HEK293 (cell line): ENCODE measurements at regions not wholly inside any gene's neighbourhood (a gene's known extent, or its start where the extent isn't known, plus 50 kb on each side); places are given as distances from the start of the nearest gene placed in this dataset.

Experiments used
- CTCF ChIA-PET: fragments of 350-600 bp; formaldehyde crosslinking; extraction: SDS; loops from one replicate; lab custom pipeline; 2021; ENCODE audit warnings: antibody characterized with exemption; lab: Yijun Ruan, JAX
- POLR2A ChIA-PET: fragments of 300-600 bp; formaldehyde crosslinking; extraction: SDS; loops from one replicate; lab custom pipeline; 2020; ENCODE audit warnings: antibody characterized with exemption, inconsistent platforms; lab: Yijun Ruan, JAX
- H3K27ac ChIP-seq: fragments of 200-500 bp; sonication (Bioruptor generic); 2 replicates; pipeline ENCODE4 v1.5.1; 2014; ENCODE audit warnings: low read depth, low read length, control low read depth, inconsistent platforms; ENCODE audit errors: extremely low read depth
- H3K36me3 ChIP-seq, 2 experiments: fragments of 200-500 bp in 1 of 2; sonication (Bioruptor generic) in 1 of 2; 1 replicate in 1 of 2; 2 replicates in 1 of 2; pipeline ENCODE4 v1.5.1; 2014 to 2017; ENCODE audit warnings: inconsistent platforms in 2 of 2, low read length in 2 of 2; ENCODE audit not compliant: control insufficient read depth in 2 of 2, insufficient read depth in 1 of 2
- H3K4me1 ChIP-seq: fragments of 200-500 bp; sonication (Bioruptor generic); 2 replicates; pipeline ENCODE4 v1.5.1; 2014; ENCODE audit warnings: mild to moderate bottlenecking, low read length, inconsistent platforms; ENCODE audit not compliant: control insufficient read depth, insufficient read depth
- H3K4me3 ChIP-seq: 2 replicates; pipeline ENCODE4 v1.5.1; 2011; ENCODE audit warnings: low read depth, mild to moderate bottlenecking, control low read depth, low read length, moderate library complexity
- H3K9me3 ChIP-seq: fragments of 200-500 bp; sonication (Bioruptor generic); 2 replicates; pipeline ENCODE4 v1.5.1; 2014; ENCODE audit warnings: low read depth, low read length, inconsistent platforms; ENCODE audit not compliant: control insufficient read depth, insufficient read depth
- EGR2 ChIP-seq: fragments of 450-650 bp; formaldehyde crosslinking; IDR thresholded peaks from 2 replicates; pipeline ENCODE4 v1.5.1; 2016; ENCODE audit warnings: low read depth, missing biosample characterization, missing genetic modification characterization
- SP2 ChIP-seq: fragments of 450-650 bp; formaldehyde crosslinking; IDR thresholded peaks from 2 replicates; pipeline ENCODE4 v1.5.1; 2016; ENCODE audit warnings: missing biosample characterization, missing genetic modification characterization
- TCF7L2 ChIP-seq: IDR thresholded peaks from 2 replicates; pipeline ENCODE4 v1.6.1; 2011; ENCODE audit warnings: low read depth, mild to moderate bottlenecking, inconsistent platforms, low read length, moderate library complexity, borderline replicate concordance
- ZNF133 ChIP-seq: fragments of 450-650 bp; formaldehyde crosslinking; IDR thresholded peaks from 2 replicates; pipeline ENCODE4 v1.5.1; 2016; ENCODE audit warnings: missing biosample characterization, missing genetic modification characterization
- ZNF2 ChIP-seq: fragments of 450-650 bp; formaldehyde crosslinking; IDR thresholded peaks from 2 replicates; pipeline ENCODE4 v1.5.1; 2016; ENCODE audit warnings: missing biosample characterization, missing genetic modification characterization
- ZNF292 ChIP-seq: fragments of 450-650 bp; formaldehyde crosslinking; IDR thresholded peaks from 2 replicates; pipeline ENCODE4 v1.5.1; 2016; ENCODE audit warnings: low read depth, missing biosample characterization, missing genetic modification characterization, borderline replicate concordance
- ZNF350 ChIP-seq: fragments of 450-650 bp; formaldehyde crosslinking; IDR thresholded peaks from 2 replicates; pipeline ENCODE4 v1.5.0; 2017; ENCODE audit warnings: missing biosample characterization, mild to moderate bottlenecking, missing genetic modification characterization
- ZNF394 ChIP-seq: fragments of 450-650 bp; formaldehyde crosslinking; IDR thresholded peaks from 2 replicates; pipeline ENCODE4 v1.5.1; 2016; ENCODE audit warnings: missing biosample characterization, missing genetic modification characterization, mild to moderate bottlenecking, moderate library complexity, borderline replicate concordance
- ZNF521 ChIP-seq: fragments of 450-650 bp; formaldehyde crosslinking; IDR thresholded peaks from 2 replicates; pipeline ENCODE4 v1.5.1; 2017; ENCODE audit warnings: missing biosample characterization, mild to moderate bottlenecking, missing genetic modification characterization
- ZNF529 ChIP-seq: fragments of 450-650 bp; formaldehyde crosslinking; IDR thresholded peaks from 2 replicates; pipeline ENCODE4 v1.5.1; 2017; ENCODE audit warnings: missing genetic modification characterization, missing biosample characterization; ENCODE audit not compliant: insufficient replicate concordance
- ZNF549 ChIP-seq: fragments of 450-650 bp; IDR thresholded peaks from 2 replicates; pipeline ENCODE4 v1.5.1; 2018; ENCODE audit warnings: missing biosample characterization, missing genetic modification characterization, mild to moderate bottlenecking, inconsistent platforms, moderate library complexity
- ZNF561 ChIP-seq: fragments of 450-650 bp; IDR thresholded peaks from 2 replicates; pipeline ENCODE4 v1.5.1; 2018; ENCODE audit warnings: missing biosample characterization, missing genetic modification characterization, borderline replicate concordance
- ZNF571 ChIP-seq: fragments of 450-650 bp; formaldehyde crosslinking; IDR thresholded peaks from 2 replicates; pipeline ENCODE4 v1.5.0; 2017; ENCODE audit warnings: missing biosample characterization, missing genetic modification characterization
- ZNF677 ChIP-seq: fragments of 450-650 bp; IDR thresholded peaks from 2 replicates; pipeline ENCODE4 v1.5.0; 2018; ENCODE audit warnings: missing biosample characterization, mild to moderate bottlenecking, missing genetic modification characterization, moderate library complexity
- TF ChIP-seq, protein P1 (sequence below): fragments of 450-650 bp; formaldehyde crosslinking; IDR thresholded peaks from 2 replicates; pipeline ENCODE4 v1.5.1; 2016; ENCODE audit warnings: missing biosample characterization, missing genetic modification characterization
- TF ChIP-seq, protein P2 (sequence below): fragments of 450-650 bp; formaldehyde crosslinking; IDR thresholded peaks from 2 replicates; pipeline ENCODE4 v1.5.1; 2016; ENCODE audit warnings: missing biosample characterization, missing genetic modification characterization, low read depth
- TF ChIP-seq, protein P3 (sequence below): fragments of 450-650 bp; formaldehyde crosslinking; IDR thresholded peaks from 2 replicates; pipeline ENCODE4 v1.5.1; 2016; ENCODE audit warnings: missing biosample characterization, missing genetic modification characterization
- TF ChIP-seq, protein P4 (sequence below): IDR thresholded peaks from 2 replicates; pipeline ENCODE4 v1.6.1; 2011; ENCODE audit warnings: mild to moderate bottlenecking, low read depth, low read length, borderline replicate concordance
- TF ChIP-seq, protein P5 (sequence below): fragments of 450-650 bp; formaldehyde crosslinking; IDR thresholded peaks from 2 replicates; pipeline ENCODE4 v1.5.1; 2016; ENCODE audit warnings: missing biosample characterization, missing genetic modification characterization
- TF ChIP-seq, protein P6 (sequence below): fragments of 450-650 bp; formaldehyde crosslinking; IDR thresholded peaks from 2 replicates; pipeline ENCODE4 v1.5.1; 2016; ENCODE audit warnings: missing biosample characterization, missing genetic modification characterization

DNA sequence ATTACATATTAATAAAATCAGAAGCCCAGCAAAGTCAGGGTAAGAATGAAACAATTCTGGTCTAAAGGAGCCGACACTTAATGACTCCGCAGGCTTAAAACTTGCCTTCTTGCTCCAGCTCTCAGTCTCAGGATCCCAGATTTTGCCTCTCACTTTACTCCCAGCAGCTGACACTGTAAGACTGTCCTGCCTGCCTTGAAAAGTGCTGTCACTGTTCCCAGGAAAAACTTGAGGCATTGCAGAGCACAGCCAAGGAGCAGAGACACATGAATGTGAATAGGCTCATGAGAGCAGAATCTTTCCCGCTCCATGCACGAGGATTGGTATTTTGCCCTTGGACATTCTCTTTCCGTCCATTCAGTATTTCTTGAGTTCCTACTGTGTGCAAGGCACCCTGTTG, 457.6 kb upstream of the ZFHX3 start (continued):
- TF ChIP-seq, protein P1, sequence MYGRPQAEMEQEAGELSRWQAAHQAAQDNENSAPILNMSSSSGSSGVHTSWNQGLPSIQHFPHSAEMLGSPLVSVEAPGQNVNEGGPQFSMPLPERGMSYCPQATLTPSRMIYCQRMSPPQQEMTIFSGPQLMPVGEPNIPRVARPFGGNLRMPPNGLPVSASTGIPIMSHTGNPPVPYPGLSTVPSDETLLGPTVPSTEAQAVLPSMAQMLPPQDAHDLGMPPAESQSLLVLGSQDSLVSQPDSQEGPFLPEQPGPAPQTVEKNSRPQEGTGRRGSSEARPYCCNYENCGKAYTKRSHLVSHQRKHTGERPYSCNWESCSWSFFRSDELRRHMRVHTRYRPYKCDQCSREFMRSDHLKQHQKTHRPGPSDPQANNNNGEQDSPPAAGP (tag by site-specific recombination) = no peak
- TF ChIP-seq ZNF350 (tag by site-specific recombination) = no peak

DNA sequence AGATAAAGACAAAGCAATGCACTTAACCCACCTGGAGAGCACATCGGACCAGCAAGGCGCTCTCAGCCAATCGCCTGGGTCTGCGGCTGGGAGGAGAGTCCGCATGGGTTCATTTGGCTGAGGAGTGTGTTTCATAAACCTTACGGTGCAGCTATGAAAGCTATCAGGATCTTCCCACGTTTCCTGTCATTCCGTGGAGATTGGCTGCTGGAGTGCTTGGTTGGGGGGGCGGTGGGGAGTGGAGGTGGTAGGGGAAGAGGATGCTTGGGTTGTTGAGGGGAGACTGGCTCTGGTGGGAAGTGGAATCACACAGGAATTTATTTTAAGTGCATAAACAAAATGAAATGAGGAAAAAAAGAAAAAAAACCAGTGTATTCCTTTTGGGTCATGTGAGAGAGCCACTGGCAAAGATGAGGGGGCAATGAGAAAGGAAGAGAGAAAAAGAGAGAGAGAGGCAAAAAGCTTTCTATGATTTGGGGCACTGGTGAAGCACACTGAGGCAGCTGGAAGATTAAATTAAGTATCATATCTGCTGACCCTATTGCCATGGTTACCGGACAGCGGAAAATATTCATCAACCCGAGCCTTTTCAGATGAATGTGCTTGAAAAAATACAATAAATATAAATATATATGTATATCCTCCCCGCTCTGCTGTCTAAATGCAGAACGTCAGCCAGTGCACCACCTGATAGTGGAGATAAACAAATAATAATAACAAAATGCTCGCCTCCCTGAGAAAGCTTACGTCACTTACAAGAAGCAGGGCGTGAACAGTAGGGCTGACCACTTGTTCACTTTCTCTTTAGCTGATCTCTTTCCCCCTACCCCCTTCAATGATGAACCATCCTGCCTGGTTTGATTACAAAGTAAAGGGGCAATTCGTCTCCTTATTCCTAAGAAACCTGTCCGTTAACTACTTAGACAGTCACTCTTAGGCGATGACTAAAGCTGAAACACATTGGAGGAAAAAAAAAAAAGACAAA, 457.0 kb upstream of the ZFHX3 start:
- ChIA-PET CTCF (interaction anchor here (0.6 kb wide), 1 partner anchor 770 kb away, joined by 5 read pairs; no protein-coding TSS in a partner anchor), POLR2A (no interaction called here)
- no peak overlapping the region for H3K4me3 ChIP-seq
- H3K27ac ChIP-seq = no peak overlapping the region
- no peaks in the 10 kb centered on the region for H3K36me3 ChIP-seq
- H3K9me3 ChIP-seq = no peaks in the 10 kb centered on the region
- no peaks in the 10 kb centered on the region for H3K4me1 ChIP-seq
- TF ChIP-seq ZNF394 (tag by site-specific recombination) (no peak), ZNF571 (tag by site-specific recombination) (no peak), EGR2 (tag by site-specific recombination) (0 out of 2 replicates have a peak, but pooled peaks have one; percentile 28), ZNF133 (tag by site-specific recombination) (no peak)

DNA sequence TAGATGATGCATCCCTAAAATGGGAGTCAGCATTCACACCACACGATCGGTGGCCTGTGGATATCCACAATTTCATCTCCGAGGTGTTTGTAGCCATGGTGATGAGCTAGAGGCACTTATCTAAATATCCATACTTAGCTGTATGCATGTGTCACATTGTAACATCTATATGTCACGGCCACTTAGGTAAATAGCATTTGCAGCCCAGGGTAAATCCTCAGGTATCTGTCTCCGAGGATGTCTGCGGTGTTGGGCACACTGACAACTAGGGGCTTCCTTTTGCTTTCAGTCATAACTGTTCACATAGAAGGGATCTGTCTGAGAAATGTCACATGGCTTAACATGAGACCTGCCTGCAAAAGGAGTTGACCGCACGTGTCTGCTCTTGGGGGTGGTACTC, 455.2 kb upstream of the ZFHX3 start:
- CTCF ChIA-PET = interaction anchor here (0.6 kb wide), 1 partner anchor 1711 kb away, joined by 3 read pairs; no protein-coding TSS in a partner anchor
- H3K4me1 ChIP-seq = no peaks in the 10 kb centered on the region
- no peaks in the 10 kb centered on the region for H3K36me3 ChIP-seq
- H3K4me3 ChIP-seq = no peak overlapping the region
- H3K9me3 ChIP-seq = no peaks in the 10 kb centered on the region
- POLR2A ChIA-PET = no interaction called here
- H3K27ac ChIP-seq = no peak overlapping the region
- TF ChIP-seq ZNF521 (tag by site-specific recombination) (no peak), ZNF2 (tag by site-specific recombination) (no peak), SP2 (tag by site-specific recombination) (no peak), ZNF561 (tag by site-specific recombination) (no peak), ZNF677 (no peak), ZNF529 (tag by site-specific recombination) (no peak), TCF7L2 (no peak), ZNF292 (tag by site-specific recombination) (no peak), ZNF549 (no peak)
- TF ChIP-seq, protein P2, sequence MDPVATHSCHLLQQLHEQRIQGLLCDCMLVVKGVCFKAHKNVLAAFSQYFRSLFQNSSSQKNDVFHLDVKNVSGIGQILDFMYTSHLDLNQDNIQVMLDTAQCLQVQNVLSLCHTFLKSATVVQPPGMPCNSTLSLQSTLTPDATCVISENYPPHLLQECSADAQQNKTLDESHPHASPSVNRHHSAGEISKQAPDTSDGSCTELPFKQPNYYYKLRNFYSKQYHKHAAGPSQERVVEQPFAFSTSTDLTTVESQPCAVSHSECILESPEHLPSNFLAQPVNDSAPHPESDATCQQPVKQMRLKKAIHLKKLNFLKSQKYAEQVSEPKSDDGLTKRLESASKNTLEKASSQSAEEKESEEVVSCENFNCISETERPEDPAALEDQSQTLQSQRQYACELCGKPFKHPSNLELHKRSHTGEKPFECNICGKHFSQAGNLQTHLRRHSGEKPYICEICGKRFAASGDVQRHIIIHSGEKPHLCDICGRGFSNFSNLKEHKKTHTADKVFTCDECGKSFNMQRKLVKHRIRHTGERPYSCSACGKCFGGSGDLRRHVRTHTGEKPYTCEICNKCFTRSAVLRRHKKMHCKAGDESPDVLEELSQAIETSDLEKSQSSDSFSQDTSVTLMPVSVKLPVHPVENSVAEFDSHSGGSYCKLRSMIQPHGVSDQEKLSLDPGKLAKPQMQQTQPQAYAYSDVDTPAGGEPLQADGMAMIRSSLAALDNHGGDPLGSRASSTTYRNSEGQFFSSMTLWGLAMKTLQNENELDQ (tag by site-specific recombination) = no peak
- TF ChIP-seq, protein P3, sequence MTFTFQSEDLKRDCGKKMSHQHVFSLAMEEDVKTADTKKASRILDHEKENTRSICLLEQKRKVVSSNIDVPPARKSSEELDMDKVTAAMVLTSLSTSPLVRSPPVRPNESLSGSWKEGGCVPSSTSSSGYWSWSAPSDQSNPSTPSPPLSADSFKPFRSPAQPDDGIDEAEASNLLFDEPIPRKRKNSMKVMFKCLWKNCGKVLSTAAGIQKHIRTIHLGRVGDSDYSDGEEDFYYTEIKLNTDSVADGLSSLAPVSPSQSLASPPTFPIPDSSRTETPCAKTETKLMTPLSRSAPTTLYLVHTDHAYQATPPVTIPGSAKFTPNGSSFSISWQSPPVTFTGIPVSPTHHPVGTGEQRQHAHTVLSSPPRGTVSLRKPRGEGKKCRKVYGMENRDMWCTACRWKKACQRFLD (tag by site-specific recombination) = no peak
- TF ChIP-seq, protein P4, sequence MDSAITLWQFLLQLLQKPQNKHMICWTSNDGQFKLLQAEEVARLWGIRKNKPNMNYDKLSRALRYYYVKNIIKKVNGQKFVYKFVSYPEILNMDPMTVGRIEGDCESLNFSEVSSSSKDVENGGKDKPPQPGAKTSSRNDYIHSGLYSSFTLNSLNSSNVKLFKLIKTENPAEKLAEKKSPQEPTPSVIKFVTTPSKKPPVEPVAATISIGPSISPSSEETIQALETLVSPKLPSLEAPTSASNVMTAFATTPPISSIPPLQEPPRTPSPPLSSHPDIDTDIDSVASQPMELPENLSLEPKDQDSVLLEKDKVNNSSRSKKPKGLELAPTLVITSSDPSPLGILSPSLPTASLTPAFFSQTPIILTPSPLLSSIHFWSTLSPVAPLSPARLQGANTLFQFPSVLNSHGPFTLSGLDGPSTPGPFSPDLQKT = no peak
- TF ChIP-seq, protein P5, sequence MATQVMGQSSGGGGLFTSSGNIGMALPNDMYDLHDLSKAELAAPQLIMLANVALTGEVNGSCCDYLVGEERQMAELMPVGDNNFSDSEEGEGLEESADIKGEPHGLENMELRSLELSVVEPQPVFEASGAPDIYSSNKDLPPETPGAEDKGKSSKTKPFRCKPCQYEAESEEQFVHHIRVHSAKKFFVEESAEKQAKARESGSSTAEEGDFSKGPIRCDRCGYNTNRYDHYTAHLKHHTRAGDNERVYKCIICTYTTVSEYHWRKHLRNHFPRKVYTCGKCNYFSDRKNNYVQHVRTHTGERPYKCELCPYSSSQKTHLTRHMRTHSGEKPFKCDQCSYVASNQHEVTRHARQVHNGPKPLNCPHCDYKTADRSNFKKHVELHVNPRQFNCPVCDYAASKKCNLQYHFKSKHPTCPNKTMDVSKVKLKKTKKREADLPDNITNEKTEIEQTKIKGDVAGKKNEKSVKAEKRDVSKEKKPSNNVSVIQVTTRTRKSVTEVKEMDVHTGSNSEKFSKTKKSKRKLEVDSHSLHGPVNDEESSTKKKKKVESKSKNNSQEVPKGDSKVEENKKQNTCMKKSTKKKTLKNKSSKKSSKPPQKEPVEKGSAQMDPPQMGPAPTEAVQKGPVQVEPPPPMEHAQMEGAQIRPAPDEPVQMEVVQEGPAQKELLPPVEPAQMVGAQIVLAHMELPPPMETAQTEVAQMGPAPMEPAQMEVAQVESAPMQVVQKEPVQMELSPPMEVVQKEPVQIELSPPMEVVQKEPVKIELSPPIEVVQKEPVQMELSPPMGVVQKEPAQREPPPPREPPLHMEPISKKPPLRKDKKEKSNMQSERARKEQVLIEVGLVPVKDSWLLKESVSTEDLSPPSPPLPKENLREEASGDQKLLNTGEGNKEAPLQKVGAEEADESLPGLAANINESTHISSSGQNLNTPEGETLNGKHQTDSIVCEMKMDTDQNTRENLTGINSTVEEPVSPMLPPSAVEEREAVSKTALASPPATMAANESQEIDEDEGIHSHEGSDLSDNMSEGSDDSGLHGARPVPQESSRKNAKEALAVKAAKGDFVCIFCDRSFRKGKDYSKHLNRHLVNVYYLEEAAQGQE (tag by site-specific recombination) = no peak
- TF ChIP-seq, protein P6, sequence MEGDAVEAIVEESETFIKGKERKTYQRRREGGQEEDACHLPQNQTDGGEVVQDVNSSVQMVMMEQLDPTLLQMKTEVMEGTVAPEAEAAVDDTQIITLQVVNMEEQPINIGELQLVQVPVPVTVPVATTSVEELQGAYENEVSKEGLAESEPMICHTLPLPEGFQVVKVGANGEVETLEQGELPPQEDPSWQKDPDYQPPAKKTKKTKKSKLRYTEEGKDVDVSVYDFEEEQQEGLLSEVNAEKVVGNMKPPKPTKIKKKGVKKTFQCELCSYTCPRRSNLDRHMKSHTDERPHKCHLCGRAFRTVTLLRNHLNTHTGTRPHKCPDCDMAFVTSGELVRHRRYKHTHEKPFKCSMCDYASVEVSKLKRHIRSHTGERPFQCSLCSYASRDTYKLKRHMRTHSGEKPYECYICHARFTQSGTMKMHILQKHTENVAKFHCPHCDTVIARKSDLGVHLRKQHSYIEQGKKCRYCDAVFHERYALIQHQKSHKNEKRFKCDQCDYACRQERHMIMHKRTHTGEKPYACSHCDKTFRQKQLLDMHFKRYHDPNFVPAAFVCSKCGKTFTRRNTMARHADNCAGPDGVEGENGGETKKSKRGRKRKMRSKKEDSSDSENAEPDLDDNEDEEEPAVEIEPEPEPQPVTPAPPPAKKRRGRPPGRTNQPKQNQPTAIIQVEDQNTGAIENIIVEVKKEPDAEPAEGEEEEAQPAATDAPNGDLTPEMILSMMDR = no peak
